ENCODE measurements at regions not wholly inside any gene's neighbourhood (a gene's known extent, or its start where the extent isn't known, plus 50 kb on each side); places are given as distances from the start of the nearest gene placed in this dataset.

- no peak for DNase-seq
Measured at GRCh38 chr18:45169610-45170009, 445.7 kb upstream of the SLC14A2 start.

- DNase-seq, result no peak
Measured at GRCh38 chr18:45171679-45172191, 443.5 kb upstream of the SLC14A2 start.

- DNase-seq, result no peak
Measured at GRCh38 chr18:45173327-45173726, 441.9 kb upstream of the SLC14A2 start.

GRCh38 chr18:45173799-45174519 is 441.3 kb upstream of the SLC14A2 start:
- no peak for DNase-seq

GRCh38 chr18:45174629-45175136 is 440.6 kb upstream of the SLC14A2 start:
- DNase-seq, result no peak

- DNase-seq, result no peak
Measured at GRCh38 chr18:45175511-45175910, 439.8 kb upstream of the SLC14A2 start.

GRCh38 chr18:45186832-45187231 is 428.4 kb upstream of the SLC14A2 start:
- DNase-seq, result no peak

GRCh38 chr18:45191795-45192194 is 423.5 kb upstream of the SLC14A2 start:
- no peak for DNase-seq

- no peak for DNase-seq
Measured at GRCh38 chr18:45197526-45197970, 417.7 kb upstream of the SLC14A2 start.

GRCh38 chr18:45198526-45198925 is 416.8 kb upstream of the SLC14A2 start:
- DNase-seq, result no peak

GRCh38 chr18:45201029-45201428 is 414.2 kb upstream of the SLC14A2 start:
- no peak for DNase-seq

- DNase-seq, result no peak
Measured at GRCh38 chr18:45201489-45201888, 413.8 kb upstream of the SLC14A2 start.

- no peak for DNase-seq
Measured at GRCh38 chr18:45202061-45202460, 413.2 kb upstream of the SLC14A2 start.

- no peak for DNase-seq
Measured at GRCh38 chr18:45203677-45204076, 411.6 kb upstream of the SLC14A2 start.

- no peak for DNase-seq
Measured at GRCh38 chr18:45207328-45207727, 407.9 kb upstream of the SLC14A2 start.

- no peak for DNase-seq
Measured at GRCh38 chr18:45208164-45208563, 407.1 kb upstream of the SLC14A2 start.

GRCh38 chr18:45212181-45213039 is 402.9 kb upstream of the SLC14A2 start:
- peak; percentile 60 for DNase-seq

GRCh38 chr18:45213040-45213333 is 402.3 kb upstream of the SLC14A2 start:
- DNase-seq, result no peak

- no peak for DNase-seq
Measured at GRCh38 chr18:45218436-45218835, 396.8 kb upstream of the SLC14A2 start.

GRCh38 chr18:45221363-45221762 is 393.9 kb upstream of the SLC14A2 start:
- no peak for DNase-seq

GRCh38 chr18:45222180-45222579 is 393.1 kb upstream of the SLC14A2 start:
- DNase-seq, result no peak

- no peak for DNase-seq
Measured at GRCh38 chr18:45227001-45227742, 388.1 kb upstream of the SLC14A2 start.

- DNase-seq, result no peak
Measured at GRCh38 chr18:45228796-45229388, 386.4 kb upstream of the SLC14A2 start.
